Smooth muscle cell (in vitro differentiated cells): ENCODE measurements at regions not wholly inside any gene's neighbourhood (a gene's known extent, or its start where the extent isn't known, plus 50 kb on each side); places are given as distances from the start of the nearest gene placed in this dataset.

Source experiments
- DNase-seq: peaks from one replicate; lab custom pipeline; 2025; ENCODE audit not compliant: unreplicated experiment; lab: John Stamatoyannopoulos, UW
- H2AFZ ChIP-seq: fragments of 200-600 bp; sonication (generic); 2 replicates; pipeline ENCODE4 v1.6.0; 2016; ENCODE audit warnings: antibody characterized with exemption, low read depth, mild to moderate bottlenecking
- H3F3A ChIP-seq: fragments of 200-600 bp; sonication (generic); 2 replicates; pipeline ENCODE4 v1.6.0; 2017; ENCODE audit warnings: antibody characterized with exemption, low read depth
- H3K27ac ChIP-seq: fragments of 200-600 bp; sonication (generic); 2 replicates; pipeline ENCODE4 v1.5.1; 2016; ENCODE audit warnings: low read depth, mild to moderate bottlenecking
- H3K27me3 ChIP-seq: fragments of 200-600 bp; sonication (generic); 2 replicates; pipeline ENCODE4 v1.6.1; 2016; ENCODE audit warnings: low read depth, mild to moderate bottlenecking
- H3K36me3 ChIP-seq: fragments of 200-600 bp; sonication (generic); 2 replicates; pipeline ENCODE4 v1.5.1; 2016; ENCODE audit warnings: low read depth
- H3K4me1 ChIP-seq: fragments of 200-600 bp; sonication (generic); 2 replicates; pipeline ENCODE4 v1.5.1; 2016; ENCODE audit warnings: low read depth
- H3K4me2 ChIP-seq: fragments of 200-600 bp; sonication (generic); 2 replicates; pipeline ENCODE4 v1.6.0; 2016; ENCODE audit warnings: mild to moderate bottlenecking
- H3K4me3 ChIP-seq: fragments of 200-600 bp; sonication (generic); 2 replicates; pipeline ENCODE4 v1.5.1; 2016; ENCODE audit warnings: mild to moderate bottlenecking
- H3K79me2 ChIP-seq: fragments of 200-600 bp; sonication (generic); 2 replicates; pipeline ENCODE4 v1.6.0; 2016; ENCODE audit warnings: low read depth, mild to moderate bottlenecking
- H3K9ac ChIP-seq: fragments of 200-600 bp; sonication (generic); 2 replicates; pipeline ENCODE4 v1.6.0; 2016; ENCODE audit warnings: low read depth
- H3K9me3 ChIP-seq: fragments of 200-600 bp; sonication (generic); replicated peaks from 2 replicates; pipeline ENCODE4 v1.5.1; 2016; ENCODE audit warnings: low read depth
- H4K20me1 ChIP-seq: fragments of 200-600 bp; sonication (generic); 2 replicates; pipeline ENCODE4 v1.6.0; 2016; ENCODE audit warnings: low read depth
- CTCF ChIP-seq: fragments of 200-600 bp; sonication (generic); IDR thresholded peaks from 2 replicates; pipeline ENCODE4 v1.5.1; 2017; ENCODE audit warnings: borderline replicate concordance, mild to moderate bottlenecking, antibody characterized with exemption; ENCODE audit not compliant: insufficient read depth, poor library complexity, severe bottlenecking
- WGBS: methylation state at CpG from one replicate; pipeline ENCODE4 v1.1.7; 2016; ENCODE audit warnings: low lambda C conversion rate; 5-methylcytosine and 5-hydroxymethylcytosine counted together

- Histone ChIP-seq H2AFZ (no peak overlapping the region), H3K9me3 (no peaks in the 10 kb centered on the region), H3K4me2 (no peak overlapping the region), H3K27ac (no peak overlapping the region), H3K4me1 (no peaks in the 10 kb centered on the region), H3K36me3 (no peaks in the 10 kb centered on the region), H3K9ac (no peak overlapping the region), H3F3A (no peaks in the 10 kb centered on the region), H3K27me3 (no peaks in the 10 kb centered on the region), H3K4me3 (no peak overlapping the region), H4K20me1 (no peaks in the 10 kb centered on the region), H3K79me2 (no peaks in the 10 kb centered on the region)
- 40% methylated on average over 1 of the region's 1 CpG for WGBS
- no peak for TF ChIP-seq CTCF
- DNase-seq: no peak
Observed at GRCh38 chr14:87705439-87705896, 287.5 kb downstream of the GALC start.

GRCh38 chr14:87698481-87698880, 294.5 kb downstream of the GALC start:
- H3K4me1 ChIP-seq: no peaks in the 10 kb centered on the region
- TF ChIP-seq CTCF: no peak
- no peaks in the 10 kb centered on the region for H3F3A ChIP-seq
- H3K4me3 ChIP-seq: no peak overlapping the region
- H3K4me2 ChIP-seq: no peak overlapping the region
- WGBS: 73% methylated on average over 3 of the region's 3 CpGs
- no peaks in the 10 kb centered on the region for H3K36me3 ChIP-seq
- no peaks in the 10 kb centered on the region for H4K20me1 ChIP-seq
- H3K9me3 ChIP-seq: no peaks in the 10 kb centered on the region
- no peak for DNase-seq
- no peak overlapping the region for H2AFZ ChIP-seq
- H3K9ac ChIP-seq: no peak overlapping the region
- no peaks in the 10 kb centered on the region for H3K27me3 ChIP-seq
- no peaks in the 10 kb centered on the region for H3K79me2 ChIP-seq
- H3K27ac ChIP-seq: no peak overlapping the region

GRCh38 chr14:87696485-87696884, 296.5 kb downstream of the GALC start:
- WGBS: 43% methylated on average over 1 of the region's 1 CpG
- H4K20me1 ChIP-seq: no peaks in the 10 kb centered on the region
- no peaks in the 10 kb centered on the region for H3K36me3 ChIP-seq
- H3K79me2 ChIP-seq: no peaks in the 10 kb centered on the region
- H3K9me3 ChIP-seq: no peaks in the 10 kb centered on the region
- no peaks in the 10 kb centered on the region for H3F3A ChIP-seq
- no peak overlapping the region for H3K9ac ChIP-seq
- H3K4me2 ChIP-seq: no peak overlapping the region
- H3K4me3 ChIP-seq: no peak overlapping the region
- H3K27ac ChIP-seq: no peak overlapping the region
- no peak for DNase-seq
- H3K4me1 ChIP-seq: no peaks in the 10 kb centered on the region
- TF ChIP-seq CTCF: no peak
- H3K27me3 ChIP-seq: no peaks in the 10 kb centered on the region
- no peak overlapping the region for H2AFZ ChIP-seq

- no peak overlapping the region for H3K9ac ChIP-seq
- H3K36me3 ChIP-seq: no peaks in the 10 kb centered on the region
- DNase-seq: no peak
- H3K4me2 ChIP-seq: no peak overlapping the region
- H3K27ac ChIP-seq: no peak overlapping the region
- H2AFZ ChIP-seq: no peak overlapping the region
- no peaks in the 10 kb centered on the region for H3K4me1 ChIP-seq
- 84% methylated on average over 15 of the region's 15 CpGs for WGBS
- no peak overlapping the region for H3K4me3 ChIP-seq
- H3K27me3 ChIP-seq: no peaks in the 10 kb centered on the region
- no peaks in the 10 kb centered on the region for H4K20me1 ChIP-seq
- H3F3A ChIP-seq: no peaks in the 10 kb centered on the region
- no peaks in the 10 kb centered on the region for H3K9me3 ChIP-seq
- no peak for TF ChIP-seq CTCF
- H3K79me2 ChIP-seq: no peaks in the 10 kb centered on the region
Observed at GRCh38 chr14:87691042-87691881, 301.7 kb downstream of the GALC start.
